OCI-LY3 (cell line): ENCODE measurements at regions not wholly inside any gene's neighbourhood (a gene's known extent, or its start where the extent isn't known, plus 50 kb on each side); places are given as distances from the start of the nearest gene placed in this dataset.

ENCODE experiments used
- CTCF ChIP-seq: fragments of 200-600, 300-600 bp; sonication (generic); IDR thresholded peaks from 2 replicates; pipeline ENCODE4 v1.5.1; 2014; ENCODE audit warnings: antibody characterized with exemption, low read length, low read depth
- EZH2phosphoT487 ChIP-seq: fragments of 200-600 bp; shearing (Covaris generic); IDR thresholded peaks from 2 replicates; pipeline ENCODE4 v1.6.1; 2018; ENCODE audit warnings: antibody characterized with exemption, mixed run types, low read depth

- TF ChIP-seq CTCF (no peak), EZH2phosphoT487 (no peak)
Observed at GRCh38 chr1:209383907-209384709, 199.4 kb upstream of the CAMK1G start.
